HepG2 (cell line): ENCODE measurements at regions not wholly inside any gene's neighbourhood (a gene's known extent, or its start where the extent isn't known, plus 50 kb on each side); places are given as distances from the start of the nearest gene placed in this dataset.

Source experiments
- ATAC-seq: fragments of 200-7000 bp; cut with Tn5 transposase; 3 replicates; pipeline ENCODE4 v1.9.1; 2020; ENCODE audit warnings: mild to moderate bottlenecking, moderate library complexity
- BruUV-seq: library from RNA; stranded (reverse); fragments of 400-500 nt; replicated peaks from 2 replicates; lab custom pipeline; 2021; lab: Mats Ljungman, UMichigan
- CTCF ChIA-PET: fragments of 300-600 bp; formaldehyde crosslinking; extraction: SDS; loops from one replicate; lab custom pipeline; 2021; ENCODE audit warnings: low total read pairs, inconsistent platforms, low intra/inter-chr PET ratio; lab: Yijun Ruan, JAX
- POLR2A ChIA-PET: fragments of 350-600 bp; sonication (Branson Sonifier 250); formaldehyde crosslinking; loops from one replicate; lab custom pipeline; 2020; ENCODE audit warnings: antibody characterized with exemption, inconsistent platforms; lab: Yijun Ruan, JAX
- DNase-seq: peaks from one replicate; pipeline ENCODE4 v3.0.0-alpha.2; 2015; ENCODE audit warnings: low spot score
- FAIRE-seq: peaks from 3 replicates; lab custom pipeline; 2011; peaks lifted over from hg19 to GRCh38; lab: Jason Lieb, UNC
- H2AFZ ChIP-seq: one replicate; pipeline ENCODE4 v1.6.1; 2011; ENCODE audit warnings: low read length, inconsistent platforms
- H3K27ac ChIP-seq: fragments of 300-600 bp; 3 replicates; pipeline ENCODE4 v1.8.0; 2011; ENCODE audit warnings: mixed run types, mild to moderate bottlenecking, mixed read lengths, low read length, inconsistent platforms; ENCODE audit not compliant: insufficient read depth; ENCODE audit errors: extremely low read length
- H3K27me3 ChIP-seq, 2 experiments: fragments of 200-600 bp in 1 of 2; 2 replicates in 1 of 2; 3 replicates in 1 of 2; pipeline versions ENCODE4 v1.6.0 to v1.8.0; 2011; ENCODE audit warnings: low read length in 2 of 2, mild to moderate bottlenecking in 2 of 2, moderate library complexity in 2 of 2, inconsistent platforms in 1 of 2; ENCODE audit not compliant: insufficient read depth in 2 of 2, control insufficient read depth in 1 of 2
- H3K36me3 ChIP-seq, 2 experiments: fragments of 200-600 bp in 1 of 2; replicated peaks in 1 of 2; 2 replicates in 1 of 2; 3 replicates in 1 of 2; pipeline versions ENCODE4 v1.5.1 to v1.8.0; 2011; ENCODE audit warnings: low read length in 2 of 2, inconsistent platforms in 1 of 2; ENCODE audit not compliant: insufficient read depth in 2 of 2, control insufficient read depth in 1 of 2
- H3K4me1 ChIP-seq: 2 replicates; pipeline ENCODE4 v1.5.1; 2012; ENCODE audit warnings: low read length, inconsistent platforms; ENCODE audit not compliant: insufficient read depth
- H3K4me2 ChIP-seq: 2 replicates; pipeline ENCODE4 v1.6.0; 2011; ENCODE audit warnings: low read depth, low read length, inconsistent platforms
- H3K4me3 ChIP-seq, 3 experiments: fragments of 200-600 bp in 1 of 3; sonication (generic), shearing (Covaris generic) in 1 of 3; replicated peaks in 1 of 3; 2 replicates each; pipeline ENCODE4 v1.5.1; 2011 to 2016; ENCODE audit warnings: low read length in 3 of 3, inconsistent platforms in 2 of 3, low read depth in 2 of 3, mild to moderate bottlenecking in 2 of 3, control low read depth in 1 of 3, mixed read lengths in 1 of 3; ENCODE audit not compliant: insufficient read depth in 1 of 3
- H3K79me2 ChIP-seq: one replicate; pipeline ENCODE4 v1.6.1; 2011; ENCODE audit warnings: low read length, inconsistent platforms; ENCODE audit not compliant: insufficient read depth
- H3K9ac ChIP-seq: 2 replicates; pipeline ENCODE4 v1.6.0; 2011; ENCODE audit warnings: mild to moderate bottlenecking, low read depth, low read length, inconsistent platforms; ENCODE audit not compliant: insufficient read depth
- H3K9me3 ChIP-seq: 2 replicates; pipeline ENCODE4 v1.5.1; 2012; ENCODE audit warnings: mild to moderate bottlenecking, low read length
- H4K20me1 ChIP-seq: 2 replicates; pipeline ENCODE4 v1.6.0; 2011; ENCODE audit warnings: inconsistent platforms, mild to moderate bottlenecking, low read length, moderate library complexity; ENCODE audit not compliant: insufficient read depth
- ATF2 ChIP-seq: sonication (generic); formaldehyde crosslinking; IDR thresholded peaks from 2 replicates; pipeline ENCODE4 v1.4.0; 2020; ENCODE audit warnings: missing genetic modification reagents
- HMGXB4 ChIP-seq, 2 experiments: sonication (generic) in 1 of 2; formaldehyde crosslinking in 1 of 2; IDR thresholded peaks; 2 replicates each; pipeline versions ENCODE4 v1.4.0 to v1.6.1; 2018 to 2020; ENCODE audit warnings: missing genetic modification reagents in 2 of 2, borderline replicate concordance in 1 of 2, low read depth in 1 of 2, mild to moderate bottlenecking in 1 of 2, missing biosample characterization in 1 of 2
- PRDM4 ChIP-seq: sonication (generic); formaldehyde crosslinking; IDR thresholded peaks from 2 replicates; pipeline ENCODE4 v1.9.0; 2021; ENCODE audit warnings: missing genetic modification reagents, borderline replicate concordance
- PRMT3 ChIP-seq: sonication (generic); formaldehyde crosslinking; IDR thresholded peaks from 2 replicates; pipeline ENCODE4 v1.8.1; 2022; ENCODE audit warnings: low read depth, mild to moderate bottlenecking, moderate library complexity, missing genetic modification reagents, borderline replicate concordance
- PRPF4 ChIP-seq: fragments of 200-400 bp; formaldehyde crosslinking; IDR thresholded peaks from 2 replicates; pipeline ENCODE4 v1.6.1; 2016; ENCODE audit warnings: low read length, low read depth; ENCODE audit not compliant: poor library complexity, severe bottlenecking
- SNAPC2 ChIP-seq: sonication (generic); formaldehyde crosslinking; IDR thresholded peaks from 2 replicates; pipeline ENCODE4 v1.8.1; 2022; ENCODE audit warnings: mild to moderate bottlenecking, missing genetic modification reagents
- SRSF4 ChIP-seq: fragments of 200-400 bp; formaldehyde crosslinking; IDR thresholded peaks from one replicate; pipeline ENCODE4 v1.6.1; 2018; ENCODE audit warnings: mild to moderate bottlenecking, low read depth, low read length, moderate library complexity; ENCODE audit not compliant: poor library complexity, severe bottlenecking
- ZFP37 ChIP-seq: sonication (generic); formaldehyde crosslinking; IDR thresholded peaks from 2 replicates; pipeline ENCODE4 v1.4.0; 2020; ENCODE audit warnings: missing genetic modification reagents, borderline replicate concordance
- ZFP62 ChIP-seq: sonication (generic); formaldehyde crosslinking; IDR thresholded peaks from 2 replicates; pipeline ENCODE4 v1.4.0; 2020; ENCODE audit warnings: missing genetic modification reagents
- ZNF501 ChIP-seq: sonication (generic); formaldehyde crosslinking; IDR thresholded peaks from 2 replicates; pipeline ENCODE4 v1.5.1; 2020; ENCODE audit warnings: mild to moderate bottlenecking, moderate library complexity, missing genetic modification reagents
- WGBS: methylation state at CpG from one replicate; pipeline ENCODE4 v1.1.6; 2017; ENCODE audit warnings: low lambda C conversion rate; 5-methylcytosine and 5-hydroxymethylcytosine counted together
- in situ Hi-C: cut with HindIII; loops from 2 replicates; pipeline ENCODE4 v1.10.0; 2017; ENCODE audit warnings: low pct_unique_long_range_greater_than_20kb; ENCODE audit not compliant: extremely low pct_ligation_motif_present
- intact Hi-C: fragments of 100-400 bp; cut with micrococcal nuclease; formaldehyde crosslinking; loops from one replicate; pipeline ENCODE4 v1.10.0; 2022; ENCODE audit not compliant: unreplicated experiment

- TF ChIP-seq HMGXB4 (CRISPR knock-in tag; IDR thresholded peaks at IDR 0.05; ENCODE audit: borderline replicate concordance in 1 of 2, low read depth in 1 of 2) (no peak), ZNF501 (CRISPR knock-in tag) (no peak)
- TF ChIP-seq, all 625 proteins: peak for 0
These were observed 67.2 kb upstream of the CCDC190 start (continued) for GRCh38 chr1:162928141-162928540.

GRCh38 chr1:162927421-162927820, 66.4 kb upstream of the CCDC190 start:
- ChIA-PET CTCF (no interaction called here), POLR2A (no interaction called here)
- no peak for DNase-seq
- H2AFZ ChIP-seq: no peak overlapping the region
- H3K79me2 ChIP-seq: no peaks in the 10 kb centered on the region
- H3K4me2 ChIP-seq: no peak overlapping the region
- no peak overlapping the region for H3K9ac ChIP-seq
- in situ Hi-C loops: no loop called here
- H4K20me1 ChIP-seq: no peaks in the 10 kb centered on the region
- no peaks in the 10 kb centered on the region for H3K4me1 ChIP-seq
- FAIRE-seq: no peak
- no peaks in the 10 kb centered on the region for H3K27me3 ChIP-seq
- H3K27ac ChIP-seq: no peak overlapping the region
- no peak for ATAC-seq
- H3K9me3 ChIP-seq: no peaks in the 10 kb centered on the region
- no TSS peak for BruUV-seq
- 51% methylated on average over 4 of the region's 5 CpGs for WGBS
- H3K36me3 ChIP-seq: no peaks in the 10 kb centered on the region
- intact Hi-C loops: no loop called here
- no peak overlapping the region for H3K4me3 ChIP-seq
- TF ChIP-seq ZFP37 (no peak), SRSF4 (no peak), SNAPC2 (CRISPR knock-in tag) (no peak), PRMT3 (CRISPR knock-in tag) (no peak), PRDM4 (CRISPR knock-in tag) (no peak), PRPF4 (no peak), HMGXB4 (CRISPR knock-in tag; IDR thresholded peaks at IDR 0.05; ENCODE audit: borderline replicate concordance in 1 of 2, low read depth in 1 of 2) (no peak), ATF2 (CRISPR knock-in tag) (no peak), ZFP62 (CRISPR knock-in tag) (no peak)
